GM12878 (cell line): ENCODE measurements at regions not wholly inside any gene's neighbourhood (a gene's known extent, or its start where the extent isn't known, plus 50 kb on each side); places are given as distances from the start of the nearest gene placed in this dataset.

Experiments
- BHLHE40 ChIP-seq, 2 experiments: fragments of 450-650 bp in 1 of 2; IDR thresholded peaks; 2 replicates each; pipeline ENCODE4 v1.6.1; 2011 to 2017; ENCODE audit warnings: low read depth in 2 of 2, borderline replicate concordance in 1 of 2, improper control_type of control experiment in 1 of 2, low read length in 1 of 2, mild to moderate bottlenecking in 1 of 2
- CREB1 ChIP-seq: IDR thresholded peaks from 2 replicates; pipeline ENCODE4 v1.6.1; 2012; ENCODE audit warnings: low read depth, mild to moderate bottlenecking, inconsistent platforms
- CTCF ChIP-seq, 3 experiments: IDR thresholded peaks in 2 of 3; conservative IDR thresholded peaks in 1 of 3; 2 replicates each; pipeline ENCODE4 v1.5.1; 2011; ENCODE audit warnings: low read depth in 3 of 3, low read length in 3 of 3, mild to moderate bottlenecking in 3 of 3, control low read depth in 2 of 3, moderate library complexity in 2 of 3, inconsistent platforms in 1 of 3, mixed read lengths in 1 of 3; ENCODE audit not compliant: control insufficient read depth in 2 of 3, insufficient read depth in 1 of 3; ENCODE audit errors: extremely low read depth in 1 of 3
- EZH2 ChIP-seq: IDR thresholded peaks from 2 replicates; pipeline ENCODE4 v1.6.1; 2012; ENCODE audit warnings: low read depth, mild to moderate bottlenecking, control low read depth, inconsistent platforms, low read length, borderline replicate concordance; ENCODE audit not compliant: control insufficient read depth
- PAX5 ChIP-seq: IDR thresholded peaks from 2 replicates; pipeline ENCODE4 v1.6.1; 2011; ENCODE audit warnings: low read depth, low read length, borderline replicate concordance
- POLR2A ChIP-seq: IDR thresholded peaks from 2 replicates; pipeline ENCODE4 v1.6.1; 2011; ENCODE audit warnings: low read depth, mild to moderate bottlenecking, low read length
- RAD51 ChIP-seq: fragments of 450-650 bp; IDR thresholded peaks from 2 replicates; pipeline ENCODE4 v1.6.1; 2016; ENCODE audit warnings: moderate library complexity, mild to moderate bottlenecking, inconsistent platforms
- SP1 ChIP-seq: IDR thresholded peaks from one replicate; pipeline ENCODE4 v1.6.1; 2011; ENCODE audit warnings: low read depth, low read length
- SREBF1 ChIP-seq: IDR thresholded peaks from 2 replicates; pipeline ENCODE4 v1.6.1; 2012; ENCODE audit warnings: mild to moderate bottlenecking, low read length
- SRF ChIP-seq, 2 experiments: IDR thresholded peaks; 2 replicates each; pipeline ENCODE4 v1.6.1; 2011; ENCODE audit warnings: low read depth in 2 of 2, low read length in 2 of 2, mild to moderate bottlenecking in 1 of 2, moderate library complexity in 1 of 2
- TF ChIP-seq, protein P1 (sequence below): IDR thresholded peaks from 2 replicates; pipeline ENCODE4 v1.6.1; 2011; ENCODE audit warnings: mild to moderate bottlenecking, low read depth, low read length, moderate library complexity; ENCODE audit not compliant: insufficient replicate concordance

DNA sequence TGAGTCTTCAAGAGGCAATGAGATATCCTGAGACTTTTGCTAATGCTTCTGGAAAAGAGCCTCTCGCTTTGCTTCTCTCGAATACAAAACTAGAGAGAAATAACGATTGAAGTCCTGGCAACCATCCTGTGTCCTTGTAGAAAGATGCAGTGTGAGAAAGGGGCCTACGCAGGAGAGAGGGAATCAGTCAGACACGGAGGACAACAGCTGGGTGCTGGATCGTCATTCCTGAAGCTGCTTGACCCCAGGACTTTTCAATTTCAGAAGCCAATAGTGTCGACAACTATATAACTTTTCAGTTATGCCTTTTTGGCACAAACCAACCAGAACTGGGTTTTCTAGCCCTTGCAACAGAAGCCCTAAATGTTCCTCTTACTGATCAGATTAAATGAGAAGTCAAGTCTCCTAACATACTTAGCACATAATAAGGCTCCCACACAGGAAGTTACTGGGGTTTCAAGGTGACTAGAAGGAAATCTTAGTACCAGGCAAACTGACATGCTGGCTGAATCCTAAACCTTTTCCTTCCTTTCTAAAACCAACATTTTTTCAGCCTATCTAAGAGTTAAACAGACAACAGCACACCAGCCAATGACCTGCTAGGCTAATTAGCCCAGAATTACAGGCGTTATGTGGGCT is 755.6 kb downstream of the MED13L start:
- TF ChIP-seq CREB1, result no peak
- TF ChIP-seq SP1, result no peak
- TF ChIP-seq EZH2, result no peak
- TF ChIP-seq CTCF (IDR thresholded peaks at IDR 0.05 in 2 of 3, conservative IDR thresholded peaks at IDR 0.05 in 1 of 3; ENCODE audit: control insufficient read depth in 2 of 3, extremely low read depth in 1 of 3, insufficient read depth in 1 of 3, low read depth in 3 of 3, low read length in 3 of 3), result no peak
- TF ChIP-seq PAX5, result no peak
- TF ChIP-seq, protein P1, sequence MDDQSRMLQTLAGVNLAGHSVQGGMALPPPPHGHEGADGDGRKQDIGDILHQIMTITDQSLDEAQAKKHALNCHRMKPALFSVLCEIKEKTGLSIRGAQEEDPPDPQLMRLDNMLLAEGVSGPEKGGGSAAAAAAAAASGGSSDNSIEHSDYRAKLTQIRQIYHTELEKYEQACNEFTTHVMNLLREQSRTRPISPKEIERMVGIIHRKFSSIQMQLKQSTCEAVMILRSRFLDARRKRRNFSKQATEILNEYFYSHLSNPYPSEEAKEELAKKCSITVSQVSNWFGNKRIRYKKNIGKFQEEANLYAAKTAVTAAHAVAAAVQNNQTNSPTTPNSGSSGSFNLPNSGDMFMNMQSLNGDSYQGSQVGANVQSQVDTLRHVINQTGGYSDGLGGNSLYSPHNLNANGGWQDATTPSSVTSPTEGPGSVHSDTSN, result no peak
- TF ChIP-seq SREBF1, result no peak
- TF ChIP-seq BHLHE40 (IDR thresholded peaks at IDR 0.05; ENCODE audit: borderline replicate concordance in 1 of 2, low read depth in 2 of 2, low read length in 1 of 2), result no peak
- no peak for TF ChIP-seq SRF (IDR thresholded peaks at IDR 0.05; ENCODE audit: low read depth in 2 of 2, low read length in 2 of 2)
- TF ChIP-seq POLR2A, result no peak
- no peak for TF ChIP-seq RAD51
